ENCODE measurements at regions not wholly inside any gene's neighbourhood (a gene's known extent, or its start where the extent isn't known, plus 50 kb on each side); places are given as distances from the start of the nearest gene placed in this dataset.

GRCh38 chr12:94059394-94060368 is 88.7 kb upstream of the PLXNC1 start:
- DNase-seq (ENCODE audit: low read depth in 4 of 4, low spot score in 1 of 4) = no peak

DNA sequence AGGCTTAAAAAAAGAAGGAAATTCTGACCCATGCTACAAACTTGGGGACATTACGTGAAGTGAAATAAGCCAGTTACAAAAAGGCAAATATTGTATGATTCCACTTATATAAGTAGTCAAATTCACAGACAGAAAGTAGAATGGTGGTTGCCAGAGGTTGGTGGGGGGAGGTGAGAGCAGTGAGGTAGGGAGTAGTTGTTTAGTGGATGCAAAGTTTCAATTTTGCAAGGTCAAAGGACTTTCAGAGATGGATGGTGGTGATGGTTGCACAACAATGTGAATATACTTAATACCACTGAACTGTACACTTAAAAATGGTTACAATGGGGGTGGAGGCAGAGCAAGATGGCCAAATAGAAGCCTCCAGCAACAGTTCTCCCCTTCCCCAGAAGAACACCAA is 86.2 kb upstream of the PLXNC1 start:
- no peak for DNase-seq (ENCODE audit: low read depth in 4 of 4, low spot score in 1 of 4)

DNA sequence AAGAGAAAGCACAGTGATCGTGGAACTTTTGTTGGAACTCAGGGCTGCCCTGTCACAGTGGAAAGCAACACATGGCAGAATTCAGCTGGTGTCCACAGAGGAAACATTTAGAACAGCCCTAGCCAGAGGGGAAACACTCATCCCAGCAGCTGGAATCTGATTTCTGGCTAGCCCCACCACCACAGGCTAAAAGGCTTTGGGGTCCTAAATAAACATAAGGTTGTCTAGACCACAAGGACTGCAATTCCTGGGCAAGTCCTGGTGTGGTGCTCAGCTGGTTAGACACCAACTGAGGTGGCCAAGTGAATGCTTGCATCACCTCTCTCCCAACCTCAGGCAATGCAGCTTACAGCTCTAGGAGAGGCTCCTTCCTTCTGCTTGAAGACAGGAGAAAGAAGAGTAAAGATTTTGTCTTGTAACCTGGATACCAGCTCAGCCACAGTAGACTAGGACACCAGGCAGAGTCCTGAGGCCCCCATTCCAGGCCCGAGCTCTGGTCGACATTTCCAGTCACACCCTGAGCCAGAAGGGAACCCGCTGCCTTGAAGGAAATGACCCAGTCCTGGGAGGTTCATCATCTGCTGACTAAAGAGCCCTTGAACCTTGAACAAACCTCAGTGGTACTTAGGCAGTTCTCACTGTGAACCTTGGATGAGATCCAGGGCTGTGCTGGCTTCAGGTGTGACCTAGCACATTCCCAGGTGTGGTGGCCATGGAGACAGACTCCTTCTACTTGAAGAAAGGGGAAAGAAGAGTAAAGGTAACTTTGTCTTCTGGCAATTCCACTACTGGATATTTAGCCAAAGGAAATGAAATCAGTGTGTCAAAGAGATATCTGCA is 85.4 kb upstream of the PLXNC1 start:
- DNase-seq (ENCODE audit: low read depth in 4 of 4, low spot score in 1 of 4) = no peak

GRCh38 chr12:94070520-94070919 is 77.9 kb upstream of the PLXNC1 start:
- no peak for DNase-seq (ENCODE audit: low read depth in 4 of 4, low spot score in 1 of 4)

GRCh38 chr12:94071258-94071657 is 77.1 kb upstream of the PLXNC1 start:
- no peak for DNase-seq (ENCODE audit: low read depth in 4 of 4, low spot score in 1 of 4)

DNA sequence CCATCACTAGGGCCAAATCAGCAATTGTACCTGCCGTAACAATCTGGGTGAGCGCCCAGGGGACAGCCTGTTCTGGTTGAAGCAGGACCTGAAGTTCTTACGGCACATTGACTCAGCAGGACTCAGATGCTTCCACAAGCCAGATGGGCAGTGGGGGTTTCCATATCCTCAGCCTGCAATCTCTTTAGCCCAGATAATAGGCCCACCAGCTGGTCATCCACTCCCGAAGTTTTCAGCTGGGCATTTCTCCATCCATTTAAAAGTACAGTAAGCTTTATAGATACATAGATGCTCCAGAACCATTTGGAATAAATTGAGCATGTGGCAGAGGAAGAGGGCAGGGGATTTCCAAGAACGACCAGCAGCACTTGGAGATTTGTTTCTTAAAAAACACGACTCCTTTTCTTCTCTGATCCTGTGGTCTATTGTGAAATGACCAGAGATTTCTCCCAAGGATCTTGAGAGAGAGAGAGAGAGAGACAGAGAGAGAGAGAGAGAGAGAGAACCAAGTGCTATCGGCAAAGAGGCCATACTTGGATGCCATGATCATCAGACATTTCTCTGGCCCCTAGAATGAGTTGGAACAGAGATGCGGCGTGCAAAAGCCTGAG is 74.8 kb upstream of the PLXNC1 start:
- DNase-seq (ENCODE audit: low read depth in 4 of 4, low spot score in 1 of 4) = no peak

- DNase-seq (ENCODE audit: low read depth in 4 of 4, low spot score in 1 of 4) = no peak
These were observed 74.0 kb upstream of the PLXNC1 start for GRCh38 chr12:94074216-94074979.

GRCh38 chr12:94074980-94075629 is 73.3 kb upstream of the PLXNC1 start:
- no peak for DNase-seq (ENCODE audit: low read depth in 4 of 4, low spot score in 1 of 4)

DNA sequence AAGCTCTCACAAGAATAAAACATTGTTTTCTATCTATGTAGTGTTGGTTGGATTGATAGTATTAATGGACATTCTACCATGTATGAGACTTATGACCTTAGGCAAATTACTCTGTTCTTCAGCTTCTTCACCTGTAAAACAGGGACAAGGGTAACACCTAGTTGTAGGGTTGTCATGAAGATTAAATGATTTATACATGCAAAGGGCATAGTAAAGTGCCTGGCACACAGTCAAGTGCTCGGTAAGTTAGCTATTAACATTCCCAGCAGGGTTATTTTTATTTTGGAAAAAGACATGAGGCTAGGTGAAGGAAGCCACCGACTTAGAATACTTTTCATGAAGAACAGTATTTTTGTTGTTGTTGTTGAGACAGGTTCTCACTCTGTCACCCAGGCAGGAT is 71.2 kb upstream of the PLXNC1 start:
- no peak for DNase-seq (ENCODE audit: low read depth in 4 of 4, low spot score in 1 of 4)

DNA sequence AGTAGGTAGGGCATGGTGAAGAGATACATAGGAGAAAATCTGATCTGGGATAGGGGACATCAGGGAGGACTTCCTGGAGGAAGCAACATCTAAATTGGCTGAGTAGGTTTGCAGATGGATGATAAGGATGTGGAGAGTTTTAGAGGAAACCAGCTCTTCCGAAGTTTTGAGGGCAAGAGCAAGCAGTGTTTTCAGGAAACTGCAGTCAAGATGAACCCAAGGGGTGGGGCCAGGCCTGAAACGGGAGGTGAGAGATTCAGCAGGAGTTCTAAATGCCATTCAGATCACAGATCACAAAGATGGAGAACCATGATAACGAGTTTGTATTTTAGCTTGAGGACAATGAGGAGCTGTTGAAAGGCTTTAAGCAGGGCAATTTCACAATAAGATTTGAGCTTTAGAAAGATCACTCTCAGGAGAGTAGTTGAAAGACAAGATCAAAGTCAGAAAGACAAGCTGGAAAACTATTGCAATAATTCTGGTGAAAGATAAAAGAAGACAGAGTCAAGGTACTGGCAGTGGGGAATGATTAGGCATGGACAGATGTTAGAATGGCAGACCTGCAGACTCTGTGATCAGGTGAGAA is 70.1 kb upstream of the PLXNC1 start:
- DNase-seq (ENCODE audit: low read depth in 4 of 4, low spot score in 1 of 4) = no peak

DNA sequence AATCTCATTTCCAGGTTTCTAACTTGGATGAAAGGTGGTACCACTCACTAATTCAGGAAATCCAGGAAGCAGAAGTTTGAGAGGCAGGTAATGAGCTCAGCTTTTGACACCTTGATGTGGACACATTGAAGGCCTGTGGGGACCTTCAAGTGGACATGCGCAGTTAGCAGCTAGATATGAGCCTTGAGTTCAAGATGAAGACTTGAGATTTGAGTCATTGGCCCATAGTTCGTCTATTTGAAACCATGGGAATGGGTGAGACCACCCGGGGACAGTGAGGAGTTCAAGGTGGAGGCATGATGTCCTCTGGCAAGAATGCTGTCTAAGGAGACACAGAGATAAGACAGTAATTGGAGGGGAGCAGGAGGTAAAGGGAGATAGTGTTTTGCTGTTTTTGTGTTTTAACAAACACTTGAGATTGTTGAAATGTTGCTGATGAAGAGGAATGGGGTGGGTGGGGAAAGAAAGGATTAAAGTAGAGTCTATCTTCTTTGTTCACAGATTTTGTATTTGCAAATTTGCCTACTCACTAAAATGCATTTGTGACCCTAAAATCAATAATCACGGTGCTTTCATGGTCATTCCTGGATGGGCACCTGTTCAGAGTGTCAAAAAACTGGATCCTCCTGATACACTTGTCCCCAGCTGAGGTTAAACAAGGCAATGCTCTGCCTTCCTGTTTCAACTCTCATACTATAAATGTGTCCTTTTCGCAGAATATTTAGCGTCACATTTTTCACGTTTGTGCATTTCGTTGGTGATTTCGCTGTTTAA is 69.5 kb upstream of the PLXNC1 start:
- no peak for DNase-seq (ENCODE audit: low read depth in 4 of 4, low spot score in 1 of 4)

GRCh38 chr12:94079566-94080340 is 68.6 kb upstream of the PLXNC1 start:
- no peak for DNase-seq (ENCODE audit: low read depth in 4 of 4, low spot score in 1 of 4)

- DNase-seq (ENCODE audit: low read depth in 4 of 4, low spot score in 1 of 4) = no peak
These were observed 67.9 kb upstream of the PLXNC1 start for GRCh38 chr12:94080341-94081009.

- no peak for DNase-seq (ENCODE audit: low read depth in 4 of 4, low spot score in 1 of 4)
These were observed 65.7 kb upstream of the PLXNC1 start for GRCh38 chr12:94082690-94083089.

- no peak for DNase-seq (ENCODE audit: low read depth in 4 of 4, low spot score in 1 of 4)
These were observed 58.5 kb upstream of the PLXNC1 start for GRCh38 chr12:94089891-94090290.

DNA sequence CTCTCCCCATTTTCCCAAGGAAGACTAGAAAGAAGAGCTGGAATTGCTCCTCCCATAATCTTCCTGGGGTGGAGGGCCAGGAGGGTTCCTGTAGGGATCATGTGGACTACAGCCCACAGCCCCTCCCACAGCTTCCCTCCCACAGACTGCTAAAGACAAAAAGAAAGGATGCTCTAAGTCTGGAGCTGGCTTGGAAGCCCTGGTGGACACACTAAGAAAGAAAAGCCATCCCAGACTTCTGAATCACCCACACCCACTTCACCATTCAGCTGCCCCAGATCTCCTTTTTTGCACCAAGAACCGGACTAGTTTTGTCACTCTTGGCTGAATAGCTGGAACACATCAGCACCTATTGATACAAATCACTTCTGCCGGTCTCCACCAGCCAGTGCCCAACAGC is 56.8 kb upstream of the PLXNC1 start:
- DNase-seq (ENCODE audit: low read depth in 4 of 4, low spot score in 1 of 4) = no peak

GRCh38 chr12:94092516-94093241 is 55.7 kb upstream of the PLXNC1 start:
- DNase-seq (ENCODE audit: low read depth in 4 of 4, low spot score in 1 of 4) = no peak
